22Rv1 (cell line): ENCODE measurements at regions not wholly inside any gene's neighbourhood (a gene's known extent, or its start where the extent isn't known, plus 50 kb on each side); places are given as distances from the start of the nearest gene placed in this dataset.

Experiments used
- H3K27ac ChIP-seq: fragments of 450-650 bp; 2 replicates; pipeline ENCODE4 v1.5.1; 2017
- CTCF ChIP-seq: fragments of 450-650 bp; IDR thresholded peaks from 2 replicates; pipeline ENCODE4 v1.5.1; 2017; ENCODE audit warnings: mild to moderate bottlenecking
- ZFX ChIP-seq: fragments of 450-650 bp; IDR thresholded peaks from 2 replicates; pipeline ENCODE4 v1.6.1; 2017; ENCODE audit warnings: antibody characterized with exemption, borderline replicate concordance

- no peak overlapping the region for H3K27ac ChIP-seq
- TF ChIP-seq CTCF (no peak), ZFX (no peak)
Measured at GRCh38 chr6:164337925-164338397, 923.4 kb downstream of the QKI start.

GRCh38 chr6:164337024-164337924 lies 922.8 kb downstream of the QKI start:
- no peak overlapping the region for H3K27ac ChIP-seq
- no peak for TF ChIP-seq CTCF
- TF ChIP-seq ZFX: no peak

GRCh38 chr6:164336455-164336854 lies 921.9 kb downstream of the QKI start:
- TF ChIP-seq ZFX (no peak), CTCF (no peak)
- H3K27ac ChIP-seq: no peak overlapping the region

GRCh38 chr6:164331026-164331425 lies 916.5 kb downstream of the QKI start:
- TF ChIP-seq ZFX (no peak), CTCF (no peak)
- H3K27ac ChIP-seq: no peak overlapping the region

- no peak overlapping the region for H3K27ac ChIP-seq
- TF ChIP-seq CTCF (no peak), ZFX (no peak)
Measured at GRCh38 chr6:164325168-164325567, 910.6 kb downstream of the QKI start.

- H3K27ac ChIP-seq: no peak overlapping the region
- TF ChIP-seq ZFX (no peak), CTCF (no peak)
Measured at GRCh38 chr6:164322533-164322932, 908.0 kb downstream of the QKI start.

GRCh38 chr6:164321297-164321696 lies 906.8 kb downstream of the QKI start:
- H3K27ac ChIP-seq: no peak overlapping the region
- TF ChIP-seq ZFX (no peak), CTCF (no peak)
